Breast epithelium (tissue), 3 donors: ENCODE measurements at regions not wholly inside any gene's neighbourhood (a gene's known extent, or its start where the extent isn't known, plus 50 kb on each side); places are given as distances from the start of the nearest gene placed in this dataset.

ENCODE experiments used
- POLR2A ChIP-seq: fragments of 450-650 bp; IDR thresholded peaks from one replicate; pipeline ENCODE4 v1.6.1; 2016; ENCODE audit warnings: antibody characterized with exemption, mild to moderate bottlenecking, moderate library complexity
- POLR2AphosphoS5 ChIP-seq, 3 donors: sonication (generic); formaldehyde crosslinking; IDR thresholded peaks; one replicate each; pipeline ENCODE4 v1.6.1; 2017; ENCODE audit warnings: antibody characterized with exemption in 3 of 3
- TF ChIP-seq, protein P1 (sequence below), 3 donors: fragments of 450-650 bp; IDR thresholded peaks; one replicate each; pipeline ENCODE4 v1.5.1; 2016 to 2017; ENCODE audit warnings: antibody characterized with exemption in 3 of 3, mild to moderate bottlenecking in 3 of 3, moderate library complexity in 3 of 3

DNA sequence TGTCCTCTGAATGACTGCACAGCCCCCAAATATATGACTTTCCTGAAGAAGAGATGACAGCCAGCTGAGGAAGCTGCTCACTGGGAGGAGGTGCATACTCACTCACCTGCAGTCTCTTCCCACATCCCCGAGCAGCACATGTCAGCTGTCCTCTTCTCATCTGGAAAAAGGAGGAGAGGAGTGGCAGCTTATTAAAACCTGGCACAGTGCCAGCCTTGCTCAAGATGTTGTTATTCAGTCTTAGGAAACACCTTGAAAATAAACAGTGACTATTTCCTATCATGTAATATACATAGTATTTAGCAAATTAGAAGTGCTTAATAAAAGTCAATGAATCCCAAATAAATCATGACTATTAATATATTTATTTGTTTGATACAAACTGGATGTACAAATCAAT is 232.9 kb downstream of the EPM2A start:
- TF ChIP-seq, protein P1, sequence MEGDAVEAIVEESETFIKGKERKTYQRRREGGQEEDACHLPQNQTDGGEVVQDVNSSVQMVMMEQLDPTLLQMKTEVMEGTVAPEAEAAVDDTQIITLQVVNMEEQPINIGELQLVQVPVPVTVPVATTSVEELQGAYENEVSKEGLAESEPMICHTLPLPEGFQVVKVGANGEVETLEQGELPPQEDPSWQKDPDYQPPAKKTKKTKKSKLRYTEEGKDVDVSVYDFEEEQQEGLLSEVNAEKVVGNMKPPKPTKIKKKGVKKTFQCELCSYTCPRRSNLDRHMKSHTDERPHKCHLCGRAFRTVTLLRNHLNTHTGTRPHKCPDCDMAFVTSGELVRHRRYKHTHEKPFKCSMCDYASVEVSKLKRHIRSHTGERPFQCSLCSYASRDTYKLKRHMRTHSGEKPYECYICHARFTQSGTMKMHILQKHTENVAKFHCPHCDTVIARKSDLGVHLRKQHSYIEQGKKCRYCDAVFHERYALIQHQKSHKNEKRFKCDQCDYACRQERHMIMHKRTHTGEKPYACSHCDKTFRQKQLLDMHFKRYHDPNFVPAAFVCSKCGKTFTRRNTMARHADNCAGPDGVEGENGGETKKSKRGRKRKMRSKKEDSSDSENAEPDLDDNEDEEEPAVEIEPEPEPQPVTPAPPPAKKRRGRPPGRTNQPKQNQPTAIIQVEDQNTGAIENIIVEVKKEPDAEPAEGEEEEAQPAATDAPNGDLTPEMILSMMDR (IDR thresholded peaks at IDR 0.05): no peak
- TF ChIP-seq POLR2A (no peak), POLR2AphosphoS5 (IDR thresholded peaks at IDR 0.05) (no peak)
